Ascending aorta (tissue), 2 donors: ENCODE measurements at regions not wholly inside any gene's neighbourhood (a gene's known extent, or its start where the extent isn't known, plus 50 kb on each side); places are given as distances from the start of the nearest gene placed in this dataset.

ENCODE experiments used
- DNase-seq, 2 donors: peaks; one replicate each; pipeline ENCODE4 v3.0.0-alpha.2; 2019; ENCODE audit warnings: low spot score in 2 of 2
- H3K27ac ChIP-seq, 2 donors: fragments of 200-600 bp; sonication (generic); one replicate each; pipeline ENCODE4 v1.5.1; 2016 to 2017; ENCODE audit warnings: mild to moderate bottlenecking in 1 of 2
- H3K27me3 ChIP-seq: fragments of 200-600 bp; sonication (generic); one replicate; pipeline ENCODE4 v1.5.1; 2017
- H3K36me3 ChIP-seq, 2 donors: fragments of 200-600 bp; sonication (generic); one replicate each; pipeline ENCODE4 v1.5.1; 2016
- H3K4me1 ChIP-seq, 2 donors: fragments of 200-600 bp; sonication (generic); one replicate each; pipeline ENCODE4 v1.5.1; 2016 to 2017; ENCODE audit warnings: mild to moderate bottlenecking in 1 of 2
- H3K4me3 ChIP-seq, 2 donors: fragments of 200-600 bp; sonication (generic); one replicate each; pipeline ENCODE4 v1.5.1; 2016 to 2017; ENCODE audit warnings: mild to moderate bottlenecking in 1 of 2
- H3K9me3 ChIP-seq, 2 donors: fragments of 200-600 bp; sonication (generic); one replicate each; pipeline ENCODE4 v1.5.1; 2016
- CTCF ChIP-seq, 3 experiments: fragments of 200-600 bp in 2 of 3; fragments of 450-650 bp in 1 of 3; sonication (generic) in 2 of 3; IDR thresholded peaks; one replicate each; pipeline ENCODE4 v1.5.1; 2016 to 2019; ENCODE audit warnings: antibody characterized with exemption in 3 of 3, mild to moderate bottlenecking in 1 of 3, moderate library complexity in 1 of 3
- intact Hi-C: fragments of 100-400 bp; cut with DNase I; formaldehyde crosslinking; loops from one replicate; pipeline ENCODE4 v1.15.1; 2023

GRCh38 chr3:180743813-180744590 is 64.7 kb upstream of the CCDC39 start:
- Histone ChIP-seq H3K27ac (no peak overlapping the region), H3K36me3 (no peaks in the 10 kb centered on the region), H3K9me3 (no peaks in the 10 kb centered on the region), H3K27me3 (no peaks in the 10 kb centered on the region), H3K4me1 (no peaks in the 10 kb centered on the region), H3K4me3 (no peak overlapping the region)
- DNase-seq: no peak
- TF ChIP-seq CTCF (IDR thresholded peaks at IDR 0.05): no peak
- intact Hi-C loops: no loop called here

GRCh38 chr3:180747805-180748361 is 68.6 kb upstream of the CCDC39 start:
- H3K36me3 ChIP-seq: no peaks in the 10 kb centered on the region
- H3K4me3 ChIP-seq: no peak overlapping the region
- no peaks in the 10 kb centered on the region for H3K27me3 ChIP-seq
- no peak for DNase-seq
- H3K9me3 ChIP-seq: no peaks in the 10 kb centered on the region
- intact Hi-C loops: no loop called here
- TF ChIP-seq CTCF (IDR thresholded peaks at IDR 0.05): no peak
- no peaks in the 10 kb centered on the region for H3K4me1 ChIP-seq
- H3K27ac ChIP-seq: no peak overlapping the region

GRCh38 chr3:180749322-180749721 is 70.0 kb upstream of the CCDC39 start:
- Histone ChIP-seq H3K36me3 (no peaks in the 10 kb centered on the region), H3K4me1 (no peaks in the 10 kb centered on the region), H3K27me3 (no peaks in the 10 kb centered on the region), H3K27ac (no peak overlapping the region), H3K4me3 (no peak overlapping the region), H3K9me3 (no peaks in the 10 kb centered on the region)
- intact Hi-C loops: no loop called here
- TF ChIP-seq CTCF (IDR thresholded peaks at IDR 0.05): no peak
- DNase-seq: no peak

GRCh38 chr3:180749796-180750195 is 70.5 kb upstream of the CCDC39 start:
- no peaks in the 10 kb centered on the region for H3K27me3 ChIP-seq
- H3K27ac ChIP-seq: no peak overlapping the region
- no peaks in the 10 kb centered on the region for H3K4me1 ChIP-seq
- H3K36me3 ChIP-seq: no peaks in the 10 kb centered on the region
- intact Hi-C loops: no loop called here
- no peak for TF ChIP-seq CTCF (IDR thresholded peaks at IDR 0.05)
- no peak for DNase-seq
- no peaks in the 10 kb centered on the region for H3K9me3 ChIP-seq
- no peak overlapping the region for H3K4me3 ChIP-seq

- no peak overlapping the region for H3K27ac ChIP-seq
- H3K36me3 ChIP-seq: no peaks in the 10 kb centered on the region
- H3K9me3 ChIP-seq: no peaks in the 10 kb centered on the region
- no peaks in the 10 kb centered on the region for H3K4me1 ChIP-seq
- no peak for TF ChIP-seq CTCF (IDR thresholded peaks at IDR 0.05)
- no peaks in the 10 kb centered on the region for H3K27me3 ChIP-seq
- no peak for DNase-seq
- H3K4me3 ChIP-seq: no peak overlapping the region
- intact Hi-C loops: no loop called here
Measured at GRCh38 chr3:180755556-180755955, 76.3 kb upstream of the CCDC39 start.
